ENCODE measurements at regions not wholly inside any gene's neighbourhood (a gene's known extent, or its start where the extent isn't known, plus 50 kb on each side); places are given as distances from the start of the nearest gene placed in this dataset.

- no peak overlapping the region for H3K4me3 ChIP-seq (ENCODE audit: extremely low read depth, insufficient read depth, low read length, poor library complexity, severe bottlenecking)
These were observed 226.7 kb downstream of the GXYLT1 start for GRCh38 chr12:41917938-41918341.

GRCh38 chr12:41917181-41917580, 227.5 kb downstream of the GXYLT1 start:
- no peak overlapping the region for H3K27ac ChIP-seq (ENCODE audit: low read depth, low read length, severe bottlenecking)
- no peaks in the 10 kb centered on the region for H3K36me3 ChIP-seq (ENCODE audit: control insufficient read depth, insufficient read depth, low read length)
- peaks cover 10% of the 10 kb centered on the region for H3K4me1 ChIP-seq (ENCODE audit: control insufficient read depth, insufficient read depth, low read length, poor library complexity, severe bottlenecking)

More at GRCh38 chr12:41917938-41918341, 226.7 kb downstream of the GXYLT1 start:
- H3K9me3 ChIP-seq (ENCODE audit: control insufficient read depth, low read length): no peaks in the 10 kb centered on the region
- H3K4me1 ChIP-seq (ENCODE audit: control insufficient read depth, insufficient read depth, low read length, poor library complexity, severe bottlenecking): peaks cover 10% of the 10 kb centered on the region
- WGBS, 2 experiments (ENCODE audit: insufficient coverage in 2 of 2): 10 to 20% methylated on average over 2 of the region's 5 CpGs
- H3K27ac ChIP-seq (ENCODE audit: low read depth, low read length, severe bottlenecking): peak overlapping the region; percentile 50
- no peaks in the 10 kb centered on the region for H3K36me3 ChIP-seq (ENCODE audit: control insufficient read depth, insufficient read depth, low read length)

DNA sequence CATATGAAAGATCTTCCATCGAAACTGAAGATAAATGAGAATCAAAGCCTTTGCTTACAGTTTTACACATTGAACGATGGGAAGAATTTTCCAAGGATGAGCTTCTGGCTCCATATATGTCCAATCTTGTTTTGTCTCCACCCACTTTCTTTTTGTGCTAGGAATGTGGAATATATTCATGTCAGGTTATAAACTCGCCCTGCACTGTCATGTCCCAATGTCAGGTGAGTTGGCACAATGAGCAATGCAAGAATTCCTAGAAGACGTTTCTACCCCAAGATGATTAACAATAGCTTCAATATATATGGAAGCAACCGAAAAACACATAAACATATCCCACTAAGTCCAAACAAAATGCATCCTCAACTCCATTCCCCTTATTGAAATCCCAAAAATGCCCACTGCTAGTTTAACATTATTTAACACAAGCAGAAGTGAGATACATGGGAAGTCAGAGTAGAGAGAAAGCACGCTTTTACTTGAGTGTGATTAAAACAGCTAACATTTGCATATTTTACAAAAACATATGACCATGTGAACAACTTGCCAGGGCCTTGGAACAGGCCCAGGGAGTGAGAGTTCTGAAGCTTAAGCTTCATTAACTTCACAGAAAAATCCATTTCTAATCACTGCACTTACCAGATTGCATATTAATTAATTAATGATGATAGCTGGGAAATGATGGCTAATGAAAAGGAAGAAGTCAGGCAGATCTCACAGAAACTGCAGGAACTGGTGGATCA, 233.9 kb downstream of the GXYLT1 start:
- peaks cover 1% of the 10 kb centered on the region for H3K4me1 ChIP-seq (ENCODE audit: control insufficient read depth, insufficient read depth, low read length, poor library complexity, severe bottlenecking)
- H3K4me3 ChIP-seq (ENCODE audit: extremely low read depth, insufficient read depth, low read length, poor library complexity, severe bottlenecking): no peak overlapping the region
- no peaks in the 10 kb centered on the region for H3K36me3 ChIP-seq (ENCODE audit: control insufficient read depth, insufficient read depth, low read length)
- H3K9me3 ChIP-seq (ENCODE audit: control insufficient read depth, low read length): no peaks in the 10 kb centered on the region
- H3K27ac ChIP-seq (ENCODE audit: low read depth, low read length, severe bottlenecking): no peak overlapping the region
- WGBS, 2 experiments (ENCODE audit: insufficient coverage in 2 of 2): 77 to 83% methylated on average over 1 to 4 of the region's 6 CpGs

More at GRCh38 chr12:41917181-41917580, 227.5 kb downstream of the GXYLT1 start:
- no peak overlapping the region for H3K4me3 ChIP-seq (ENCODE audit: extremely low read depth, insufficient read depth, low read length, poor library complexity, severe bottlenecking)
- H3K9me3 ChIP-seq (ENCODE audit: control insufficient read depth, low read length): no peaks in the 10 kb centered on the region

GRCh38 chr12:41908206-41908605, 236.5 kb downstream of the GXYLT1 start:
- Histone ChIP-seq H3K36me3 (ENCODE audit: control insufficient read depth, insufficient read depth, low read length) (no peaks in the 10 kb centered on the region), H3K4me3 (ENCODE audit: extremely low read depth, insufficient read depth, low read length, poor library complexity, severe bottlenecking) (no peak overlapping the region), H3K9me3 (ENCODE audit: control insufficient read depth, low read length) (no peaks in the 10 kb centered on the region), H3K27ac (ENCODE audit: low read depth, low read length, severe bottlenecking) (no peak overlapping the region), H3K4me1 (ENCODE audit: control insufficient read depth, insufficient read depth, low read length, poor library complexity, severe bottlenecking) (no peaks in the 10 kb centered on the region)
- 89 to 100% methylated on average over 1 to 4 of the region's 4 CpGs for WGBS, 2 experiments (ENCODE audit: insufficient coverage in 2 of 2)

- Histone ChIP-seq H3K9me3 (ENCODE audit: control insufficient read depth, low read length) (no peaks in the 10 kb centered on the region), H3K4me1 (ENCODE audit: control insufficient read depth, insufficient read depth, low read length, poor library complexity, severe bottlenecking) (no peaks in the 10 kb centered on the region), H3K27ac (ENCODE audit: low read depth, low read length, severe bottlenecking) (no peak overlapping the region)
These were observed 237.1 kb downstream of the GXYLT1 start for GRCh38 chr12:41907550-41907949.

GRCh38 chr12:41907021-41907420, 237.7 kb downstream of the GXYLT1 start:
- Histone ChIP-seq H3K4me3 (ENCODE audit: extremely low read depth, insufficient read depth, low read length, poor library complexity, severe bottlenecking) (no peak overlapping the region), H3K36me3 (ENCODE audit: control insufficient read depth, insufficient read depth, low read length) (no peaks in the 10 kb centered on the region), H3K4me1 (ENCODE audit: control insufficient read depth, insufficient read depth, low read length, poor library complexity, severe bottlenecking) (no peaks in the 10 kb centered on the region), H3K27ac (ENCODE audit: low read depth, low read length, severe bottlenecking) (no peak overlapping the region), H3K9me3 (ENCODE audit: control insufficient read depth, low read length) (no peaks in the 10 kb centered on the region)
- WGBS, 2 experiments (ENCODE audit: insufficient coverage in 2 of 2): 86 to 92% methylated on average over 8 to 10 of the region's 10 CpGs

More at GRCh38 chr12:41907550-41907949, 237.1 kb downstream of the GXYLT1 start:
- Histone ChIP-seq H3K36me3 (ENCODE audit: control insufficient read depth, insufficient read depth, low read length) (no peaks in the 10 kb centered on the region), H3K4me3 (ENCODE audit: extremely low read depth, insufficient read depth, low read length, poor library complexity, severe bottlenecking) (no peak overlapping the region)

DNA sequence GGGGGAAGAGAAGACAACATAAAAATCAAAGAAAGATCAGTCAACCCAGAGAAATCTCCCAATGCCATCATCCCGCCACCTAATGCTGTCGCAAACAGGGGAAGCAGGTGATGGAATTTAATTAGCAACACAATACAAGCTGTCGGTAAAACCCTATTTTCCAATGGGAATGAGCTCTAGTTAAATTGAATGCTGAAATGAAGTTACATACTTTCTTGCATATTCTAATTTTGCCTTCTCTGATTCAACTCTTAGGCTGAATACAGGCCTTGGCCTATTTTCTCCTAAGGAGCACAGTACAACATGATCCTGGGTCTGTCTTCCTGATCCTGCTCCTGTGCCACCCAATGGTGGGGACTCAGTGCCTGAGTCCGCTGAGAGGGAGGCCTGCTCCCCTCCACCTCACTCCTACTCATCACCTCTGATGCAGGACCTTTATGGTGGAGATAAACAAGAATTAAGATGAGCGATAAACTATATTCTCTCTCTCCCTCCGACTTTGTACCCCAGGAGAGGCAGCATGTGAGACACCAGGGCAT, 238.8 kb downstream of the GXYLT1 start:
- no peak overlapping the region for H3K4me3 ChIP-seq (ENCODE audit: extremely low read depth, insufficient read depth, low read length, poor library complexity, severe bottlenecking)
- H3K4me1 ChIP-seq (ENCODE audit: control insufficient read depth, insufficient read depth, low read length, poor library complexity, severe bottlenecking): no peaks in the 10 kb centered on the region
- no peak overlapping the region for H3K27ac ChIP-seq (ENCODE audit: low read depth, low read length, severe bottlenecking)
- WGBS, 2 experiments (ENCODE audit: insufficient coverage in 2 of 2): no CpG with 5 or more reads among the region's 6 CpGs
- no peaks in the 10 kb centered on the region for H3K36me3 ChIP-seq (ENCODE audit: control insufficient read depth, insufficient read depth, low read length)
- no peaks in the 10 kb centered on the region for H3K9me3 ChIP-seq (ENCODE audit: control insufficient read depth, low read length)

- WGBS, 2 experiments (ENCODE audit: insufficient coverage in 2 of 2): 93 to 100% methylated on average over 1 to 4 of the region's 7 CpGs
- Histone ChIP-seq H3K4me3 (ENCODE audit: extremely low read depth, insufficient read depth, low read length, poor library complexity, severe bottlenecking) (no peak overlapping the region), H3K27ac (ENCODE audit: low read depth, low read length, severe bottlenecking) (no peak overlapping the region), H3K4me1 (ENCODE audit: control insufficient read depth, insufficient read depth, low read length, poor library complexity, severe bottlenecking) (no peaks in the 10 kb centered on the region), H3K36me3 (ENCODE audit: control insufficient read depth, insufficient read depth, low read length) (no peaks in the 10 kb centered on the region), H3K9me3 (ENCODE audit: control insufficient read depth, low read length) (no peaks in the 10 kb centered on the region)
These were observed 239.5 kb downstream of the GXYLT1 start for GRCh38 chr12:41905073-41905758.

- Histone ChIP-seq H3K27ac (ENCODE audit: low read depth, low read length, severe bottlenecking) (no peak overlapping the region), H3K4me1 (ENCODE audit: control insufficient read depth, insufficient read depth, low read length, poor library complexity, severe bottlenecking) (no peaks in the 10 kb centered on the region), H3K4me3 (ENCODE audit: extremely low read depth, insufficient read depth, low read length, poor library complexity, severe bottlenecking) (no peak overlapping the region), H3K36me3 (ENCODE audit: control insufficient read depth, insufficient read depth, low read length) (no peaks in the 10 kb centered on the region), H3K9me3 (ENCODE audit: control insufficient read depth, low read length) (no peaks in the 10 kb centered on the region)
- WGBS, 2 experiments (ENCODE audit: insufficient coverage in 2 of 2): 87 to 100% methylated on average over 4 of the region's 4 CpGs
These were observed 240.6 kb downstream of the GXYLT1 start for GRCh38 chr12:41904041-41904440.

DNA sequence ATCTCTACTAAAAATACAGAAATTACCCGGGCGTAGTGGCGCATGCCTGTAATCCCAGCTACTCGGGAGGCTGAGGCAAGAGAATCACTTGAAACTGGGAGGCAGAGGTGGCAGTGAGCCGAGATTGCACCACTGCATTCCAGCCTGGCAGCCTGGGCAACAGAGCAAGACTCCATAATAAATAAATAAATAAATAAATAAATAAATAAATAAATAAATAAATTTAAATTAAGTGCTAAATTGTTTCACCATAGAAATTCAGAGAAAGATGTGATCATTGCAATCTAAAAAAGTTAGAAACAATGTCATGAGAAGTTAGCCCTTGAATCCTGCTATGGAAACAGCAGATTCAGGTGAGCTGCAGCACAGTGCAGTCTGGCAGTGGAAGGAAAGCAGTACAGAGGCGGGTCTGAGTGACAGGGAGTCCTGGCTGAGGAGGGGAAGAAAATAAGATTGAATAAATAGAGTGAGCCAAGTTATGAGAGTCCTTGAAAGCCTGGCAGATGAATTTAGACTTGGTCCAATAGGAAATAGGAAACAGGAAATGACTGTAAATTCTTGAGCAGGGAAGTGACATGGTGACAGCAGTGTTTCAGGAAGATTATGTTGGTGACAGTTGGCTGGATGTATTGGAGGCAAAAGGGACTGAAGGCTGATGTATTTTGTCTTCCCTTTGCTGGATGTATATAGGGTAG, 241.5 kb downstream of the GXYLT1 start:
- H3K27ac ChIP-seq (ENCODE audit: low read depth, low read length, severe bottlenecking): no peak overlapping the region
- WGBS, 2 experiments (ENCODE audit: insufficient coverage in 2 of 2): 90 to 100% methylated on average over 2 of the region's 6 CpGs
- H3K36me3 ChIP-seq (ENCODE audit: control insufficient read depth, insufficient read depth, low read length): no peaks in the 10 kb centered on the region
- H3K4me3 ChIP-seq (ENCODE audit: extremely low read depth, insufficient read depth, low read length, poor library complexity, severe bottlenecking): no peak overlapping the region
- no peaks in the 10 kb centered on the region for H3K4me1 ChIP-seq (ENCODE audit: control insufficient read depth, insufficient read depth, low read length, poor library complexity, severe bottlenecking)
- no peaks in the 10 kb centered on the region for H3K9me3 ChIP-seq (ENCODE audit: control insufficient read depth, low read length)

Measured in mesodermal cell (in vitro differentiated cells).